Activated CD8-positive, alpha-beta T cell treated with anti-CD3 and anti-CD28 coated beads for 36 hours (primary cell): ENCODE measurements at regions not wholly inside any gene's neighbourhood (a gene's known extent, or its start where the extent isn't known, plus 50 kb on each side); places are given as distances from the start of the nearest gene placed in this dataset.

ENCODE experiments used
- ATAC-seq: fragments of 200-7000 bp; cut with Tn5 transposase; one replicate; pipeline ENCODE4 v1.10.0; 2021; ENCODE audit warnings: mild to moderate bottlenecking, moderate library complexity
- CTCF ChIA-PET: fragments of 350-600 bp; sonication (Branson Sonifier 250); formaldehyde crosslinking; loops from one replicate; lab custom pipeline; 2021; ENCODE audit warnings: antibody characterized with exemption; lab: Charles Lee
- POLR2A ChIA-PET: fragments of 350-600 bp; sonication (Branson Sonifier 250); formaldehyde crosslinking; loops from one replicate; lab custom pipeline; 2021; ENCODE audit warnings: antibody characterized with exemption; lab: Charles Lee
- DNase-seq: peaks from one replicate; pipeline ENCODE4 v3.0.0-alpha.2; 2020
- H3K27ac Mint-ChIP-seq: one replicate; pipeline ENCODE4 v1.8.0; 2021; ENCODE audit warnings: mild to moderate bottlenecking, mixed read lengths
- H3K27me3 Mint-ChIP-seq: one replicate; pipeline ENCODE4 v1.8.0; 2021; ENCODE audit warnings: mixed read lengths
- H3K36me3 Mint-ChIP-seq: one replicate; pipeline ENCODE4 v1.8.0; 2021; ENCODE audit warnings: low read depth, mixed read lengths
- H3K4me1 Mint-ChIP-seq: one replicate; pipeline ENCODE4 v1.8.0; 2021; ENCODE audit warnings: low read depth, mixed read lengths
- H3K4me3 Mint-ChIP-seq: one replicate; pipeline ENCODE4 v1.8.0; 2021; ENCODE audit warnings: mild to moderate bottlenecking, moderate library complexity, mixed read lengths
- H3K9me3 Mint-ChIP-seq: one replicate; pipeline ENCODE4 v1.8.0; 2021; ENCODE audit warnings: mixed read lengths
- intact Hi-C: fragments of 100-400 bp; cut with micrococcal nuclease; formaldehyde crosslinking; loops from one replicate; pipeline ENCODE4 v1.10.0; 2022
- TF ChIP-seq, protein P1 (sequence below): fragments of 200-600 bp; IDR thresholded peaks from one replicate; pipeline ENCODE4 v1.8.0; 2022; ENCODE audit warnings: antibody characterized with exemption, mild to moderate bottlenecking

DNA sequence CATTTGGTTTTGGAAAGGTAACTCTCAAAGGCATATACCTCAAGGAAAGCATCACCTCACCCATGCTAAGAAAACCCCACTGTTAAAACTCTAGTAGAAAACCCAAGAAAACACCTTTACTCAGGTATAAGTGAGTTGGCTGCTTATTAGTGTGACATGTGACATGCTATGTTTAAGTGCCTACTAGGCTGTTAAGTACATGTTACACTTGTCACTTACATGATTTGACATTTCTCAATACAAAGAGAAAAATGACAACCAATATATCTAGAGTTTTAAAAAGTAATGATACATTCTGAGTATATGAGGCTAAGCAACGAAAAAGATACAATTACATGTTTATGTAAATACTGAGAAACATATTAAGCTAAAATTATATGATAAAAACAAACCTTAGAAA lies 1548.3 kb upstream of the TENM3 start:
- Mint-ChIP-seq H3K9me3 (peaks cover 6% of the 10 kb centered on the region), H3K36me3 (no peaks in the 10 kb centered on the region), H3K4me1 (no peaks in the 10 kb centered on the region), H3K27me3 (no peaks in the 10 kb centered on the region), H3K4me3 (no peak overlapping the region), H3K27ac (no peak overlapping the region)
- intact Hi-C loops, result no loop called here
- TF ChIP-seq, protein P1, sequence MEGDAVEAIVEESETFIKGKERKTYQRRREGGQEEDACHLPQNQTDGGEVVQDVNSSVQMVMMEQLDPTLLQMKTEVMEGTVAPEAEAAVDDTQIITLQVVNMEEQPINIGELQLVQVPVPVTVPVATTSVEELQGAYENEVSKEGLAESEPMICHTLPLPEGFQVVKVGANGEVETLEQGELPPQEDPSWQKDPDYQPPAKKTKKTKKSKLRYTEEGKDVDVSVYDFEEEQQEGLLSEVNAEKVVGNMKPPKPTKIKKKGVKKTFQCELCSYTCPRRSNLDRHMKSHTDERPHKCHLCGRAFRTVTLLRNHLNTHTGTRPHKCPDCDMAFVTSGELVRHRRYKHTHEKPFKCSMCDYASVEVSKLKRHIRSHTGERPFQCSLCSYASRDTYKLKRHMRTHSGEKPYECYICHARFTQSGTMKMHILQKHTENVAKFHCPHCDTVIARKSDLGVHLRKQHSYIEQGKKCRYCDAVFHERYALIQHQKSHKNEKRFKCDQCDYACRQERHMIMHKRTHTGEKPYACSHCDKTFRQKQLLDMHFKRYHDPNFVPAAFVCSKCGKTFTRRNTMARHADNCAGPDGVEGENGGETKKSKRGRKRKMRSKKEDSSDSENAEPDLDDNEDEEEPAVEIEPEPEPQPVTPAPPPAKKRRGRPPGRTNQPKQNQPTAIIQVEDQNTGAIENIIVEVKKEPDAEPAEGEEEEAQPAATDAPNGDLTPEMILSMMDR, result no peak
- ChIA-PET POLR2A (no interaction called here), CTCF (no interaction called here)
- ATAC-seq, result no peak
- no peak for DNase-seq

- Mint-ChIP-seq H3K9me3 (peaks cover 6% of the 10 kb centered on the region), H3K4me3 (no peak overlapping the region), H3K27me3 (no peaks in the 10 kb centered on the region), H3K36me3 (no peaks in the 10 kb centered on the region), H3K4me1 (no peaks in the 10 kb centered on the region), H3K27ac (no peak overlapping the region)
- POLR2A ChIA-PET, result no interaction called here
- TF ChIP-seq, protein P1, result no peak
- ATAC-seq (no peak), DNase-seq (no peak)
- CTCF ChIA-PET, result no interaction called here
- intact Hi-C loops, result no loop called here
Measured at GRCh38 chr4:180695851-180696250, 1547.4 kb upstream of the TENM3 start.

DNA sequence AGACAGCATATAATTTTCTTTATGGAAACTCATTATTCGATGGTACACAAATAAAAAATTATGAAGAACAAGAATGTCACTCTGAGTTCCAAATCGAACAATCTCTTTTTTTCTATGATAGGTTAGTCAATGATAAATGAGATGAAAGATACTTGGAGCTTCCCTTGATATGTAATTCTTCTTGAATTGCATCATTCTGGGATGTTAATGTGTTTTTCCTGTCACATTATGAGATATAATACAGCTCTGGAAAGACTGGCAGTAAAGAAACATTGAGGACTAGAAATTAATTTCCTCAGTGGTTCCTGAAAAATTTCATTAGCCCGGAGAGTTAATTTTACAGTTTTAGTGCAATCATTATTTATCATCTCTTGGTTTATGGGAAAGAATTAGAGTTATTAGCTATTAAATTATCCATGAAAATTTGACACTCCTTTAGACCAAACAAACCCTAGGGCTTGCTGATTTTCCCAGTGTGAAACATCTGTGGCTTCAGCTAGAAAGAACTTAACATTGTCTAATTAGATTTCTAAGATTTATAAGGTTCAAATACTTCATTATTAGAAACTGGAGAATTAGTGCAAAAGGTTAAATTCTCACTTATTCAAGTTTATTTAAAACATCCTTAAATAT lies 1546.6 kb upstream of the TENM3 start:
- Mint-ChIP-seq H3K4me3 (no peak overlapping the region), H3K27ac (no peak overlapping the region), H3K36me3 (no peaks in the 10 kb centered on the region), H3K4me1 (no peaks in the 10 kb centered on the region), H3K27me3 (no peaks in the 10 kb centered on the region), H3K9me3 (peaks cover 6% of the 10 kb centered on the region)
- POLR2A ChIA-PET, result no interaction called here
- intact Hi-C loops, result no loop called here
- CTCF ChIA-PET, result no interaction called here
- TF ChIP-seq, protein P1, result no peak
- ATAC-seq (no peak), DNase-seq (no peak)

- CTCF ChIA-PET, result no interaction called here
- H3K27me3 Mint-ChIP-seq, result no peaks in the 10 kb centered on the region
- no peaks in the 10 kb centered on the region for H3K36me3 Mint-ChIP-seq
- DNase-seq (no peak), ATAC-seq (no peak)
- POLR2A ChIA-PET, result no interaction called here
- intact Hi-C loops, result no loop called here
- H3K4me3 Mint-ChIP-seq, result no peak overlapping the region
- H3K27ac Mint-ChIP-seq, result no peak overlapping the region
- TF ChIP-seq, protein P1, result no peak
- peaks cover 5% of the 10 kb centered on the region for H3K9me3 Mint-ChIP-seq
- no peaks in the 10 kb centered on the region for H3K4me1 Mint-ChIP-seq
Measured at GRCh38 chr4:180698550-180699195, 1544.5 kb upstream of the TENM3 start.

DNA sequence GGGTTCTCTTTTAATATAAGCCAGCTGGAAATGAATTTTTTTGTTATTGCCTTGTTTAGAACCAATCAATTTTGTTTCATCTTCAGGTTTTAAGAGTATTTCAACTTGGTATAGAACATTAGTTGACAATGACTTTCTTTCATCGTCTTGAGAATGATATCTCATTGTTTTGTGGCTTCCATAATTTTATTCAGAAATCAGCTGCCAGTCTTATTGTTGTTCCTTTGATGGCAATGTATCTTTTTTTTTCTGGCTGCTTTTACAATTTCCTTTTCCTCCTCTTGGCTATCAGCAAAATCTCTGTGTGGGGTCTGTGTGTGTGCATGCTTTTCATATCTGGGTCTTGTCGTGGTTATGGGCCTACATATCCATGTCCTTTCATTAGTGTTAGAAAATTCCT lies 1536.4 kb upstream of the TENM3 start:
- Mint-ChIP-seq H3K36me3 (no peaks in the 10 kb centered on the region), H3K27ac (no peak overlapping the region), H3K27me3 (no peaks in the 10 kb centered on the region), H3K4me3 (no peak overlapping the region), H3K4me1 (no peaks in the 10 kb centered on the region), H3K9me3 (peaks cover 7% of the 10 kb centered on the region)
- ATAC-seq, result no peak
- ChIA-PET POLR2A (no interaction called here), CTCF (no interaction called here)
- TF ChIP-seq, protein P1, result no peak
- DNase-seq, result no peak
- intact Hi-C loops, result no loop called here
